ENCODE measurements at regions not wholly inside any gene's neighbourhood (a gene's known extent, or its start where the extent isn't known, plus 50 kb on each side); places are given as distances from the start of the nearest gene placed in this dataset.

DNA sequence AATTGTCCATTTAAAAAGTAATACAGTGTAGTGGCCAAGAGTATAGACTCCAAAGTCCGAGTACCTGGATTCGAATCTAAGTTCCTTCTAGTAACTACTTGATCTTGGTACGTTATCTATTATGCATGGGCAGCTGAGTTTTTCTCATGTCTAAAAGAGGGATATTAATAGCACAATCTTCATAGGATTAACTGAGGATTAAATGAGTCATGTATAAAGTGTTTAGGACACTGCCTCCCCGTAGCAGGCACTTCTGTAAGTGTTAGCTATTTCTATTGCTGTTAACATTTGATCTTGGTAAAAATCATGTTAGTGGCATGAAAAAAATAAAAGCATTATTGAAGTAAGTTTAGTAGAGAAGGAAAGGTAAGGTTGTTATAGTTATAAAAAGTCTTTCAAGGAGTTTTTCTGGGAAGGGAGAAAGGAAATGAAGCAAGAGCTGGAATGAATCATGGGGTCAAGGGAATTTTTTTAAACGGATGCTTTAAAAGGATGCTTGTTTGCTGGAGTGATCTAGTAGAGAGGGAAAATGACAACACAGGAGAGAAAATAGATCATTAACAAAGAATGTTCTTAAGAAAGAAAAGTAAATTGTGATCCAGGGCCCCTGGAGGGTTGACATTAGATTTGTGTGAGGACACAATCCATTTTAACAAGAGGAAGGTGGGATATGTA is 502.2 kb upstream of the USP15 start:
- no peak overlapping the region for H2AFZ ChIP-seq (ENCODE audit: low read depth, low read length)
- no peak overlapping the region for H3K4me2 ChIP-seq (ENCODE audit: low read length)
- H3K27me3 ChIP-seq (ENCODE audit: insufficient read depth, low read depth, low read length) = no peaks in the 10 kb centered on the region
- no peaks in the 10 kb centered on the region for H3K79me2 ChIP-seq (replicated peaks; ENCODE audit: insufficient read depth, low read length)
- H3F3A ChIP-seq (ENCODE audit: insufficient read depth, low read length, poor library complexity, severe bottlenecking) = no peaks in the 10 kb centered on the region
- H3K4me3 ChIP-seq (ENCODE audit: low read length) = no peak overlapping the region
- H3K9ac ChIP-seq (ENCODE audit: low read length) = no peak overlapping the region
- no peaks in the 10 kb centered on the region for H3K9me3 ChIP-seq (ENCODE audit: low read length)
- no peak overlapping the region for H3K27ac ChIP-seq (ENCODE audit: low read length)
- no peaks in the 10 kb centered on the region for H4K20me1 ChIP-seq (ENCODE audit: insufficient read depth)
- H3K36me3 ChIP-seq (ENCODE audit: insufficient read depth, low read length) = no peaks in the 10 kb centered on the region
- no peak for TF ChIP-seq CTCF (IDR thresholded peaks at IDR 0.05; ENCODE audit: poor library complexity, severe bottlenecking)
- no peak for TF ChIP-seq REST (IDR thresholded peaks at IDR 0.05; ENCODE audit: borderline replicate concordance)
- TF ChIP-seq MXI1 (conservative IDR thresholded peaks at IDR 0.05; ENCODE audit: poor library complexity, severe bottlenecking) = no peak
- H3K9me2 ChIP-seq (ENCODE audit: insufficient read depth, low read length) = no peaks in the 10 kb centered on the region

GRCh38 chr12:61758661-61759060 is 501.5 kb upstream of the USP15 start:
- H3K27me3 ChIP-seq (ENCODE audit: insufficient read depth, low read depth, low read length) = no peaks in the 10 kb centered on the region
- H3K4me2 ChIP-seq (ENCODE audit: low read length) = no peak overlapping the region
- H4K20me1 ChIP-seq (ENCODE audit: insufficient read depth) = no peaks in the 10 kb centered on the region
- TF ChIP-seq POLR2AphosphoS5 (IDR thresholded peaks at IDR 0.05) = no peak
- no peak for TF ChIP-seq EZH2 (IDR thresholded peaks at IDR 0.05; ENCODE audit: borderline replicate concordance, insufficient read depth, low read length, poor library complexity, severe bottlenecking)
- TF ChIP-seq SMC3 (conservative IDR thresholded peaks at IDR 0.05; ENCODE audit: poor library complexity) = no peak
- H3K9me3 ChIP-seq (ENCODE audit: low read length) = no peaks in the 10 kb centered on the region
- no peaks in the 10 kb centered on the region for H3K36me3 ChIP-seq (ENCODE audit: insufficient read depth, low read length)
- no peaks in the 10 kb centered on the region for H3K79me2 ChIP-seq (replicated peaks; ENCODE audit: insufficient read depth, low read length)
- H3K9me2 ChIP-seq (ENCODE audit: insufficient read depth, low read length) = no peaks in the 10 kb centered on the region
- H2AFZ ChIP-seq (ENCODE audit: low read depth, low read length) = no peak overlapping the region
- no peak overlapping the region for H3K4me3 ChIP-seq (ENCODE audit: low read length)
- no peak overlapping the region for H3K27ac ChIP-seq (ENCODE audit: low read length)
- H3F3A ChIP-seq (ENCODE audit: insufficient read depth, low read length, poor library complexity, severe bottlenecking) = no peaks in the 10 kb centered on the region
- H3K9ac ChIP-seq (ENCODE audit: low read length) = no peak overlapping the region

- Histone ChIP-seq H3K27me3 (ENCODE audit: insufficient read depth, low read depth, low read length) (no peaks in the 10 kb centered on the region), H3K36me3 (ENCODE audit: insufficient read depth, low read length) (no peaks in the 10 kb centered on the region), H3F3A (ENCODE audit: insufficient read depth, low read length, poor library complexity, severe bottlenecking) (no peaks in the 10 kb centered on the region), H3K9me3 (ENCODE audit: low read length) (no peaks in the 10 kb centered on the region), H2AFZ (ENCODE audit: low read depth, low read length) (no peak overlapping the region), H3K27ac (ENCODE audit: low read length) (no peak overlapping the region), H3K9me2 (ENCODE audit: insufficient read depth, low read length) (no peaks in the 10 kb centered on the region), H3K4me2 (ENCODE audit: low read length) (no peak overlapping the region), H4K20me1 (ENCODE audit: insufficient read depth) (no peaks in the 10 kb centered on the region), H3K9ac (ENCODE audit: low read length) (no peak overlapping the region), H3K4me3 (ENCODE audit: low read length) (no peak overlapping the region), H3K79me2 (replicated peaks; ENCODE audit: insufficient read depth, low read length) (no peaks in the 10 kb centered on the region)
- TF ChIP-seq REST (IDR thresholded peaks at IDR 0.05; ENCODE audit: borderline replicate concordance) (no peak), CTCF (IDR thresholded peaks at IDR 0.05; ENCODE audit: poor library complexity, severe bottlenecking) (no peak), EZH2 (IDR thresholded peaks at IDR 0.05; ENCODE audit: borderline replicate concordance, insufficient read depth, low read length, poor library complexity, severe bottlenecking) (no peak), POLR2AphosphoS5 (IDR thresholded peaks at IDR 0.05) (no peak), MXI1 (conservative IDR thresholded peaks at IDR 0.05; ENCODE audit: poor library complexity, severe bottlenecking) (no peak), TAF1 (IDR thresholded peaks at IDR 0.05; ENCODE audit: low read depth) (no peak), SMC3 (conservative IDR thresholded peaks at IDR 0.05; ENCODE audit: poor library complexity) (no peak), RAD21 (conservative IDR thresholded peaks at IDR 0.05) (no peak), EP300 (conservative IDR thresholded peaks at IDR 0.05; ENCODE audit: poor library complexity, severe bottlenecking) (no peak)
Observed at GRCh38 chr12:61765926-61766325, 494.3 kb upstream of the USP15 start.

All from neural cell (in vitro differentiated cells).